ENCODE measurements at regions not wholly inside any gene's neighbourhood (a gene's known extent, or its start where the extent isn't known, plus 50 kb on each side); places are given as distances from the start of the nearest gene placed in this dataset.
"Not testable (repeated sequence)": the region's sequence is repeated elsewhere in the genome, so short reads cannot be mapped to it uniquely, and the experiment has no call there.

GRCh38 chr1:55801481-55801880 lies 586.3 kb upstream of the USP24 start:
- ATAC-seq: no peak

DNA sequence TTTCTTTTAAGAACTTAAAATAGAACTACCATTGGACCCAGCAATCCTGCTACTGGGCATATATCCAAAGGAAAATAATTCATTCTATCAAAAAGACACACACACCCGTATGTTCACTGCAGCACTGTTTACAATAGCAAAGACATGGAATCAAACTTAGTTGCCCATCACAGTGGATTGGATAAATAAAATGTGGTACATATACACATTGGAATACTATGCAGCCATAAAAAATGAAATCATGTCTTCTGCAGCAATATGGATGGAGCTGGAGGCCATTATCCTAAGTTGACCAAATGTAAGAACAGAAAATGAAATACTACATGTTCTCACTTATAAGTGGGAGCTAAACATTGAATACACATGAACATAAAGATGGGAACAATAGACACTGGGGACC lies 585.3 kb upstream of the USP24 start:
- ATAC-seq: no peak

DNA sequence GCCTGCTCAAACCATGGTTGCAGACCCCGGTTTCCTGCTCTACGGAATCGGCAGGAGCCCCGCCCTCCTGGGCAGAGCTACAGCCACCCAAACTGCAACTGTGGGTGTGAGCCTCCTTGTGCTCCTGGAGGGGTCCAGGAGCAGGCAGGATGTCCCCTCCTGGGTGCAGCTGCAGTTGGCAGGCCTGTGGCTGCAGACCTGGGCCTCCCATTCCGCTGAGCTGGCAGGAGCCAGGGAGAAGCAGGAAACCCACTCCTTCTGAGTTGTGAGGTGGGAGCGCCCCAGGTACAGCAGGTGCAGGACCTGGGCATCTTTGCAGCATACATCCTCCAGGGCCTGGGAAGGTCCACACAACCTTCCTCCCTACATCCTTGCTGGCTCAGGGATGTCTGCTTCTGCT lies 578.7 kb upstream of the USP24 start:
- ATAC-seq: no peak

- ATAC-seq: no peak
Observed at GRCh38 chr1:55792870-55793269, 577.7 kb upstream of the USP24 start.

GRCh38 chr1:55789466-55789865 lies 574.3 kb upstream of the USP24 start:
- no peak for ATAC-seq

DNA sequence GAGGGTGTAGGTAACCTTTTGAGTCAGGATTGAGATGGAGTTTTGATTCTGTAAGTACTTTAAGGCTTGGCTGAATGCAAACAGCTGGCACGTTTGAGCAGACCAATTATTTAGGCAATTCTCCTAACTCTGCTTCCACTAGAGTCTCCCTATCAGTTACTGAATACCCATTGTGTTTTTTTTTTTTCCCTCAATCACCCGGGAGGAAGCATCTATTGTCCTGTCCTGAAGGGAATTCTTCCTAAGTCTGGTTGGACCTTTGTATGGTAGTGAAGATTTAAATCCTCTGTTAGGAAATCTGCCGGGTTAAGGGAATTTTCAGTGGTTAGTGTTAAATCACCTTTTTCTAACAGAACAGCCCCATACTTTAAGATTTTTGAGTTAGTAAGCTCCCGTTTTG lies 571.2 kb upstream of the USP24 start:
- ATAC-seq: no peak

DNA sequence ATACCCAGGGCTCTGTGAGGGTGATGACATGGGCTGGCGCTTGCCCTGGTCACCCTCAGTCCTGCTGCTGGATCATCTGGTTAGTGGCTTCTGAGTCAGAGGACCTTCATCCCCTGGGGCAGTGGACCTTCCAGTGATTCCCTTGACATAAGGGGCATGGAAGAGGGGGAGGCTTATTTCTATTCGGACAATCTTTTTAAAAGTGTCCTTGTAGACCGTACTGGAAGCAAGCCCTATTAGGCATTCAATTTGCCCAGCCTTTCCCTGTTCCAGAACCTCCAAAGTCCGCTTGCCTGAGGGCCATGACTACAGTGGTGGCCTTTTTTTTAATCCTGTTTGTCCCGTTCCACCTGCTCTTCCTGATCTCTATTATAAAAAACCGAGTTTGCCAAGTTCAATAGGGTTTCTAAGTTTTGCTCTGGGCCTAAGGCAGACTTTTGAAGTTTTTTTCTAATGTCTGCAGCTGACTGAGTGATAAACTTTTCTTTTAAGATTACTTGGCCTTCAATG lies 569.8 kb upstream of the USP24 start:
- ATAC-seq: not testable (repeated sequence)

GRCh38 chr1:55781944-55782482 lies 566.8 kb upstream of the USP24 start:
- no peak for ATAC-seq

DNA sequence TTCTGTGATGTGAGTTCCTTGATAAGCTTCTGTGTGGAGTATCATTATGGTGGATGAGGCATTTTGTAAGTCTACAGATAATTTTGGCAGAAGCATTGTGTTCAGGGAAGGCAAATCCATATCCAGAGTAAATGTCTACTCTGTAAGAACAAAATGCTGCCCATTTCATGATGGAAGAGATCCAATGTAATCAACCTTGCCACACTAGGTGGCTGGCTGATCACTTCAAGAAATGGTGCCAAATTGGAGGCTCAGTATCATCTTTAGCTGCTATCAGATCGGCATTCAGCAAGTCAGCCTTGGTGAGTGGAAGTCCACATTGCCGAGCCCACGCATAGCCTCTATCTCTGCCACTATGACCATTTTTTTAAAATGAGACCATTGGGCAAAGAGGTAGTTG lies 565.8 kb upstream of the USP24 start:
- no peak for ATAC-seq

- ATAC-seq: no peak
Observed at GRCh38 chr1:55777545-55777944, 562.4 kb upstream of the USP24 start.

- ATAC-seq: no peak
Observed at GRCh38 chr1:55775007-55775406, 559.8 kb upstream of the USP24 start.

DNA sequence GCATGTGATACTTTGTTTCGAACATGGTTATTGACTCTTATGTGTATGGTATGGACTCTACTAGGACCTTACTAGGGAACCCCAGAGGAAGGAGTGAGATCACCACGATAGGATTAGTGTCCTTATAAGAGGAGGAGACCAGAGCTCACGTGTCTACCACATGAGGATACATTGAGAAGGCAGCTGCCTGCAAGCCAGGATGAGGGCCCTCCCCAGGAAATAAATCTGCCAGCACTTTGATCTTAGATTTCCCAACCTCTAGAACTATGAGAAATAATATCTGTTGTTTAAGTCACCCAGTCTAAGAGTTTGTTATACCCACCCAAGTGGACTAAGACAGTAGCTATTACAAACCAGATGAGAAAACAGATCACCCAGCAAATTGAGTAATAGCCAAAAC lies 559.3 kb upstream of the USP24 start:
- no peak for ATAC-seq

DNA sequence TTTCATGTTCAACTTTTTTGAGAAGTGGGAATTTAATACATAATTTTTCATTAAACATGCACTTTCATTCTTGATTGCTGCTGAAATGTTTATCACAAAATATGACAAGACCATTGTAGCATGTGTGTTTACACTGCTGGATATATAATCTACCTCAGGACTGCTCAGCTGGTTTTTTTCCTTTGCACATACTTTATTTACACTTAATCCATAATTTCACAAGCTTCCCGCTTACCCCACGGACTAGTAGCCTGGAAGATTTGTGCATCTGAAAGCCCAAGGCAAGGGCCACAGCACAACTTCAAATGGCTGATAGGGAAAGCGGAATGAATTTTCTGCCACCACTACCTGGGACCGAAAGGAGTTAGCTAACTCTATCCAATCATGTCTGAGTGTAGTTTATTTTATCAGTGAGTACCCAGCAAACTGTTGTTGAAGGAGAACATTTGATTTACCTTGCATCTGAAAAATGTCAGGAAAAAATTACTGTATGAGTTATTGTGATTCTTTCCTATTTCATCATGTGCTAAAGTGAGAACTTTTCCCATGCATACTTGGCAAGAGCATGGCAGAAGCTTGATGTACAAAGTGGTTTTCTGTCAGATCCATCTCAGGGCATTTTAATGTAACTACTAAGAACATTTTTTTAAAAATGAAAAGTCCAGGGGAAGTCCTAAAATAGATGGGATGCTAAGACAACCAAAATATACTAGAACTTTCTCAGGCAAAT lies 558.2 kb upstream of the USP24 start:
- no peak for ATAC-seq

DNA sequence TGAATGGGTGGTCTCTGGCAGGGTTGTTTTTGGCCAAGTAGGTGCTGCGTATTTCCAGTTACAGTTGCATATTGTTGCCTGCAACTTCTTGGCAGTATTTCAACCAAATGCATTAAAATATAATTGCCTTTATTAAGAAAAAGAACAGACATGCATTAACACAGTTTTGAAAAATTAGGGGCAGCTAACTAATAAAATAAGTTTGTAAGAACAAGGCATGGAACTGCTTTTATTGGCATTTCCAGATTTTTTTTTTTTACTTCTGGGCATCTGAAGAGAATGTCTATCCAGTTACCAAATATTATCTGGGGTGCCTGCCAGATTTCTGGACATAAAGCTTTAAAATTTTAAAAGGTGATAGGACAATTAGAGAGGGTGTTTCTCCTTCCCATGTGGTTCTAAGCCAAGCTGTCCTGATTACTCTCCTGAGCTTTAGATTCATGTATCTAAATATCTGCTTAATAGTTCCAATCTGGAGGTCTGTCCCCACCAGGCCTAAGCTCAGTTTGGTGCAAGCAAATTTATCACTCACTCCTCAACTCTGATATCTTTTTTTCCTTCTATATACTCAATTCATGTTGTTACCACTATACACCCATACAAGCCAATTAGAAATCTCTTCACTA lies 553.3 kb upstream of the USP24 start:
- ATAC-seq: no peak

DNA sequence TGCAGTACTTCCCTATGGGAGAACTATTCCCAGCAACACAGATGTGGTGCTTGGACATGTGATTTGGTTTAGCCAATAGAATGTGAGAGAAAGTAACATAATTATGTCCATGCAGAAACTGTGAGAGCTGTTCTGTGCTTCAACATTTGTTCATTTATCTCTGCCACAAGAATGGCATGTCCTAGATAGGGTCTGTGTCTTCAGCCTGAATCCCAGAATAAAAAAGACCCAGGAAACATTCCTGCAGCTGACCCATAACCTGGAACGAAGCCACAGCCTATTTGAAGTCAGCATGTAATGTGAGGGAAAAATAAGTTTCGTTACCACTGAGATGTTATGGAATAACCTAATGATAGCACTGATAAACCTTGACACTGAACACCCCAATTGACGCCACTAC lies 552.0 kb upstream of the USP24 start:
- ATAC-seq: no peak

DNA sequence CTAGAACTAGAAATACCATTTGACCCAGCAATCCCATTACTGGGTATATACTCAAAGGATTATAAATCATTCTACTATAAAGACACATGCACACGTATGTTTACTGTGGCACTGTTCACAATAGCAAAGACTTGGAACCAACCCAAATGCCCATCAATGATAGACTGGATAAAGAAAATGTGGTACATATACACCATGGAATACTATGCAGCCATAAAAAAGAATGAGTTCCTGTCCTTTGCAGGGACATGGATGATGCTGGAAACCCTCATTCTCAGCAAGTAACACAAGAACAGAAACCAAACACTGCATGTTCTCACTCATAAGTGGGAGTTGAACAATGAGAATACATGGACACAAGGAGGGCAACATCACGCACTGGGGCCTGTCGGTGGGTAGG lies 550.3 kb upstream of the USP24 start:
- ATAC-seq: not testable (repeated sequence)

DNA sequence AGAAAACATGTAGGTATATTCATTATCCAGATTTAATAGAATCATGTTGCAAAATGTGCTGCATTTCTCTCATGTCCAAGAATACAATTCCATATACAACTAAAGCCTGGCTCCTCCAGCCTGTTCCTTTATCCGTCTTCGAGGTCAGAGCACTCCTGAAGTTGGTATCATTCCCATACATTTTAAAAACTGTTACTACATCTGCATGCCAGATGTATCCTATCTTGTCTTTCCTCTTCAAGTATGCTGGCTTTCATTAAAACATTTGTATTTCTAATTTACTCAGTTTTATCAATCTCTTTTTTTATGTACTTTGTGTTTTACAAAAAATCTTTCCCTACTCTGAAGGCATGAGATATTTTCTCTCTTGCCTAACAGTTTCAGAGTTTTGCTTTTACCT lies 536.6 kb upstream of the USP24 start:
- no peak for ATAC-seq

DNA sequence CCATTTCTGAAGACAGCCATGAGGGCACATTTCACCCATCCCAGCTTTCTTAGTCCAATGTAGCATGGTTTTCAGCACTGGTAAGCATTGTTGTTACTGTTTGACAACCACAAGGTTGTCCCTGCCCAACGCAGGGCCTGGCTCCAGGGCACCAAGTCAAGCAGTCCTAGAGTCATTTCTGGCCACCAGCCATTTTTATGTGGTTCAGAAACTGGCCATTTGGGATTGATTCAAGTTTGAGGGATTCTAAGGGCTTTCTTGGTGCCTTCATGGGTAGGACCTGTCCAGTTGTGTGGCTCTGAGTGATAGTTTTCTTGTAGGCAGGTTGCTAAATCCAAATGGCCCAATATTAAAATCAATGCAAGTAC lies 535.4 kb upstream of the USP24 start:
- no peak for ATAC-seq

- ATAC-seq: no peak
Observed at GRCh38 chr1:55749975-55750627, 534.9 kb upstream of the USP24 start.

DNA sequence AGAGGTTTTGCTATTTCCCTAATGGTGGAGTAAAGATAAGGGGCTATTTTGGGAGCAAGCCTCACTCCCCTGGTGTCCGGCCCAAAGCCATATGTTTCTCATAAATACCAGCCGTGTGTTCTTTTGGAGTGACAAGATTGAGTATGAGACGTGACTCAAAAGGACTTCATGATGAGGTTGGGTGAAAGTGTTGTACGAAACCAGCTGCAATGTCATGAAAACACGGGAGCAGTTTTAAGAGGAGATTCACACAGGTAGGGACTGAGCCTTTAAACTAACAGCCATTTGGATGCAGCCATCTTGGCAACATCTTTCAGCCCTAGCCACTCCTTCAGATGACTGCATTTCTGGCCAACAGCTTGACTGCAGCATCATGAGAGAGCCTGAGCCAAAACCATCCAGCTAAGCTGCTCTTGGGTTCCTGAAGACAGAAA lies 532.3 kb upstream of the USP24 start:
- no peak for ATAC-seq

- ATAC-seq: no peak
Observed at GRCh38 chr1:55746710-55747109, 531.5 kb upstream of the USP24 start.

GRCh38 chr1:55741516-55741915 lies 526.4 kb upstream of the USP24 start:
- no peak for ATAC-seq

DNA sequence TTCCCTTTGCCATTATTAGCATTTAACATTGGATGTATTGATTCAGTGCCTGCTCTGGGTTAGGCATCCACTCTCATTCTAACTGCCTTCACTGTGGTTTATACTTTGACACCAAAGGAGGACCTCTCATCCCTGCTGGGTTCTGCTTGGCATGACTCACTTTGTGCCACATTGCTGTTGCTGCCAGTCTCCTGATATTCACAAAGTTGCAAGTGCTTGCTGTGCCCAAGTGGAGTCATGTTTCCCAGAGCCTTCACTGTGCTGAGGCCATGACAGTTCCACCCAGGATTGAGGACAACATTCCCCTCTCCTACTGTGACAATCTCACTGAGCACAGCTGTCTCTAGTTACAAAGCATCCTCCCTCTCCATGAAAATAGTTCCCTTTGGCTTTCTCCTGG lies 519.9 kb upstream of the USP24 start:
- no peak for ATAC-seq

DNA sequence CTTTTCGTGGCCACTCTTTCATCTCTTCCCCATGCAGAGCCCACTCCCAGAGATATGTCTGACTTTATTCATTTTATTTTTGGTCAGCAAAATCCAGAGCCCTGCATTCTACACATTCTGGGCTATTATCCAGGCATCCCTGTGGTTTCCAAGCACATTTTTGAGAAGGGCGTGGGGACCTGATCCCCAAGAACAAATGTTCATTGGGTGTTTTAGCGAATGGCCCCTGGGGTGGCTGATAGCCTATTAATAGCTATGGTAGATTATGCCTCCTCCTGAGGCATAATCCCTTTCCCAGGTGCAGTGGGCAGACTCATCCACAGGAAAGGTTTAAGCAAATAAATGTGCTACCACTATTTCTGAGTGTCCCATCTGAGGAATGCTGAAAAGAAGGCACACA lies 511.8 kb upstream of the USP24 start:
- ATAC-seq: no peak
